A673 (cell line): ENCODE measurements at regions not wholly inside any gene's neighbourhood (a gene's known extent, or its start where the extent isn't known, plus 50 kb on each side); places are given as distances from the start of the nearest gene placed in this dataset.

Source experiments
- BruUV-seq: library from RNA; stranded (reverse); fragments of 400-500 nt; replicated peaks from 2 replicates; lab custom pipeline; 2021; lab: Mats Ljungman, UMichigan
- CTCF ChIA-PET: fragments of 300-600 bp; sonication (Branson Sonifier 250); formaldehyde crosslinking; loops from one replicate; lab custom pipeline; 2022; ENCODE audit warnings: antibody characterized with exemption; lab: Charles Lee
- POLR2A ChIA-PET: fragments of 300-600 bp; sonication (Branson Sonifier 250); formaldehyde crosslinking; loops from one replicate; lab custom pipeline; 2022; ENCODE audit warnings: antibody characterized with exemption; ENCODE audit not compliant: low non-redundant PET; lab: Charles Lee
- DNase-seq: peaks from one replicate; pipeline ENCODE4 v3.0.0-alpha.2; 2015; ENCODE audit warnings: low spot score
- H3K27ac ChIP-seq: fragments of 200-600 bp; sonication (generic); 2 replicates; pipeline ENCODE4 v1.5.1; 2016; ENCODE audit warnings: mixed run types, low read depth, mild to moderate bottlenecking, mixed read lengths, antibody characterized with exemption, low read length; ENCODE audit not compliant: poor library complexity, severe bottlenecking
- H3K27me3 ChIP-seq: fragments of 200-600 bp; sonication (generic); replicated peaks from 2 replicates; pipeline ENCODE4 v1.6.1; 2017; ENCODE audit warnings: mixed run types, low read depth, mild to moderate bottlenecking, mixed read lengths, antibody characterized with exemption, low read length; ENCODE audit not compliant: insufficient read depth, poor library complexity
- H3K36me3 ChIP-seq: fragments of 200-600 bp; sonication (generic); 2 replicates; pipeline ENCODE4 v1.6.1; 2016; ENCODE audit warnings: mixed run types, mild to moderate bottlenecking, mixed read lengths, antibody characterized with exemption, low read length; ENCODE audit not compliant: insufficient read depth, poor library complexity, severe bottlenecking
- H3K4me1 ChIP-seq: fragments of 200-600 bp; sonication (generic); 2 replicates; pipeline ENCODE4 v1.6.1; 2017; ENCODE audit warnings: mixed run types, mild to moderate bottlenecking, mixed read lengths, antibody characterized with exemption, low read length; ENCODE audit not compliant: insufficient read depth, poor library complexity, severe bottlenecking
- H3K4me3 ChIP-seq: fragments of 200-600 bp; sonication (generic); 2 replicates; pipeline ENCODE4 v1.5.1; 2016; ENCODE audit warnings: low read depth, mixed run types, mild to moderate bottlenecking, mixed read lengths, low read length; ENCODE audit not compliant: poor library complexity, severe bottlenecking
- H3K9me3 ChIP-seq: fragments of 200-600 bp; sonication (generic); 2 replicates; pipeline ENCODE4 v1.6.1; 2016; ENCODE audit warnings: mixed run types, low read depth, mild to moderate bottlenecking, mixed read lengths, antibody characterized with exemption, low read length; ENCODE audit not compliant: poor library complexity, severe bottlenecking
- CTCF ChIP-seq: fragments of 300-800, 200-600 bp; sonication (generic); conservative IDR thresholded peaks from 2 replicates; pipeline ENCODE4 v1.5.1; 2017; ENCODE audit warnings: low read depth, mild to moderate bottlenecking, antibody characterized with exemption, low read length, moderate library complexity, mixed read lengths
- EZH2 ChIP-seq: fragments of 200-600 bp; sonication (generic); IDR thresholded peaks from 2 replicates; pipeline ENCODE4 v1.6.1; 2017; ENCODE audit warnings: borderline replicate concordance, low read depth, mild to moderate bottlenecking, mixed read lengths, antibody characterized with exemption, low read length; ENCODE audit not compliant: poor library complexity, severe bottlenecking
- intact Hi-C: fragments of 100-400 bp; cut with micrococcal nuclease; formaldehyde crosslinking; loops from one replicate; pipeline ENCODE4 v1.10.0; 2022; ENCODE audit not compliant: unreplicated experiment

- no TSS peak for BruUV-seq
- TF ChIP-seq CTCF (no peak), EZH2 (no peak)
- ChIA-PET CTCF (no interaction called here), POLR2A (no interaction called here)
- H3K4me3 ChIP-seq: no peak overlapping the region
- no peak for DNase-seq
- H3K9me3 ChIP-seq: no peaks in the 10 kb centered on the region
- H3K36me3 ChIP-seq: no peaks in the 10 kb centered on the region
- intact Hi-C loops: no loop called here
- H3K27me3 ChIP-seq: no peaks in the 10 kb centered on the region
- no peaks in the 10 kb centered on the region for H3K4me1 ChIP-seq
- no peak overlapping the region for H3K27ac ChIP-seq
Measured at GRCh38 chr5:130350131-130350530, 445.9 kb downstream of the CHSY3 start.

- Histone ChIP-seq H3K4me3 (no peak overlapping the region), H3K9me3 (no peaks in the 10 kb centered on the region), H3K27me3 (no peaks in the 10 kb centered on the region), H3K27ac (no peak overlapping the region), H3K36me3 (no peaks in the 10 kb centered on the region), H3K4me1 (no peaks in the 10 kb centered on the region)
- ChIA-PET CTCF (no interaction called here), POLR2A (no interaction called here)
- BruUV-seq: no TSS peak
- TF ChIP-seq CTCF (no peak), EZH2 (no peak)
- DNase-seq: no peak
- intact Hi-C loops: no loop called here
Measured at GRCh38 chr5:130337179-130337888, 433.1 kb downstream of the CHSY3 start.

GRCh38 chr5:130335117-130335516 lies 430.9 kb downstream of the CHSY3 start:
- no peak for TF ChIP-seq EZH2
- Histone ChIP-seq H3K4me3 (no peak overlapping the region), H3K4me1 (no peaks in the 10 kb centered on the region), H3K36me3 (no peaks in the 10 kb centered on the region), H3K9me3 (no peaks in the 10 kb centered on the region), H3K27me3 (no peaks in the 10 kb centered on the region), H3K27ac (no peak overlapping the region)
- DNase-seq: no peak
- POLR2A ChIA-PET: no interaction called here
- intact Hi-C loops: no loop called here
- CTCF ChIA-PET: no interaction called here
- no TSS peak for BruUV-seq

GRCh38 chr5:130333089-130333488 lies 428.8 kb downstream of the CHSY3 start:
- DNase-seq: no peak
- intact Hi-C loops: no loop called here
- ChIA-PET CTCF (no interaction called here), POLR2A (no interaction called here)
- H3K4me3 ChIP-seq: no peak overlapping the region
- no TSS peak for BruUV-seq
- TF ChIP-seq CTCF: no peak
- no peak for TF ChIP-seq EZH2
- H3K4me1 ChIP-seq: no peaks in the 10 kb centered on the region
- H3K9me3 ChIP-seq: no peaks in the 10 kb centered on the region
- no peaks in the 10 kb centered on the region for H3K27me3 ChIP-seq
- H3K27ac ChIP-seq: no peak overlapping the region
- no peaks in the 10 kb centered on the region for H3K36me3 ChIP-seq
